SK-N-SH (cell line): ENCODE measurements at regions not wholly inside any gene's neighbourhood (a gene's known extent, or its start where the extent isn't known, plus 50 kb on each side); places are given as distances from the start of the nearest gene placed in this dataset.

Experiments
- EZH2phosphoT487 ChIP-seq: fragments of 200-600 bp; sonication (generic); IDR thresholded peaks from 2 replicates; pipeline ENCODE4 v1.6.1; 2017; ENCODE audit warnings: low read depth, mixed run types, mild to moderate bottlenecking, antibody characterized with exemption, moderate library complexity, borderline replicate concordance
- GABPA ChIP-seq: IDR thresholded peaks from 2 replicates; pipeline ENCODE4 v1.4.0; 2012; ENCODE audit warnings: low read depth, mild to moderate bottlenecking
- POLR2AphosphoS5 ChIP-seq: IDR thresholded peaks from 2 replicates; pipeline ENCODE4 v1.6.1; 2012; ENCODE audit warnings: low read depth, low read length
- RCOR1 ChIP-seq: fragments of 150-350 bp; IDR thresholded peaks from 2 replicates; pipeline ENCODE4 v1.6.1; 2017; ENCODE audit warnings: antibody characterized with exemption, low read length
- SMC3 ChIP-seq: IDR thresholded peaks from 2 replicates; pipeline ENCODE4 v1.6.1; 2012; ENCODE audit warnings: low read depth, low read length, improper control_type of control experiment
- TAF1 ChIP-seq: IDR thresholded peaks from 2 replicates; pipeline ENCODE4 v1.6.1; 2012; ENCODE audit warnings: low read depth, mild to moderate bottlenecking, low read length, moderate library complexity, borderline replicate concordance
- TEAD4 ChIP-seq: IDR thresholded peaks from 2 replicates; pipeline ENCODE4 v1.4.0; 2012; ENCODE audit warnings: mild to moderate bottlenecking, borderline replicate concordance; ENCODE audit not compliant: insufficient read depth
- YY1 ChIP-seq: IDR thresholded peaks from 2 replicates; pipeline ENCODE4 v1.4.0; 2012; ENCODE audit warnings: low read depth, mild to moderate bottlenecking
- TF ChIP-seq, protein P1 (sequence below): fragments of 200-600 bp; sonication (generic); IDR thresholded peaks from 2 replicates; pipeline ENCODE4 v1.6.1; 2017; ENCODE audit warnings: antibody characterized with exemption, mild to moderate bottlenecking, moderate library complexity
- TF ChIP-seq, protein P2 (sequence below): IDR thresholded peaks from 2 replicates; pipeline ENCODE4; 2012
- TF ChIP-seq, protein P3 (sequence below): IDR thresholded peaks from 2 replicates; pipeline ENCODE4 v1.6.1; 2012; ENCODE audit warnings: mild to moderate bottlenecking, low read depth, low read length, moderate library complexity

DNA sequence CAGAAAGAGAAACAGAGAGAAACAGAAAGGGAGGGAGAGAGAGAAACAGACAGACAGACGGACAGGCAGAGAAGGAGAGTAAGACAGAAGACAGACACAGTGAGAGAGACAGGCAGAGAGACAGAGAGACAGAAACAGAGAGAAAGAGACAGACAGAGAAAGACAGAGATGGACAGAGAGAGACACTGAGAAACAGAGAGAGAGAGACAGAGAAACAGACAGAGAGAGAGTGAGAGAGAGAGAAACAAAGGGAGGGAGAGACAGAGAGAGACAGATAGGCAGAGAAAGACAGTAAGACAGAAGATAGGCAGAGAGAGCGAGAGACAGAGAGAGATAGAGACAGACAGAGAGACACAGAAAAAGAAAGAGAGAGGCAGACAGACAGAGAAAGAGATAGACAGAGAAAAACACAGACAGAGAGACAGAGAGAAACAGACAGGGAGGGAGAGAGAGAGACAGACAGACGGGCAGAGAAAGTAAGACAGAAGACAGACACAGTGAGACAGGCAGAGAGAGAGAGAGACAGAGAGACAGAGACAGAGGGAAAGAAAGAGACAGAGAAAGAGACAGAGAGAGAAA, 753.4 kb upstream of the DEFB115 start:
- TF ChIP-seq, protein P1, sequence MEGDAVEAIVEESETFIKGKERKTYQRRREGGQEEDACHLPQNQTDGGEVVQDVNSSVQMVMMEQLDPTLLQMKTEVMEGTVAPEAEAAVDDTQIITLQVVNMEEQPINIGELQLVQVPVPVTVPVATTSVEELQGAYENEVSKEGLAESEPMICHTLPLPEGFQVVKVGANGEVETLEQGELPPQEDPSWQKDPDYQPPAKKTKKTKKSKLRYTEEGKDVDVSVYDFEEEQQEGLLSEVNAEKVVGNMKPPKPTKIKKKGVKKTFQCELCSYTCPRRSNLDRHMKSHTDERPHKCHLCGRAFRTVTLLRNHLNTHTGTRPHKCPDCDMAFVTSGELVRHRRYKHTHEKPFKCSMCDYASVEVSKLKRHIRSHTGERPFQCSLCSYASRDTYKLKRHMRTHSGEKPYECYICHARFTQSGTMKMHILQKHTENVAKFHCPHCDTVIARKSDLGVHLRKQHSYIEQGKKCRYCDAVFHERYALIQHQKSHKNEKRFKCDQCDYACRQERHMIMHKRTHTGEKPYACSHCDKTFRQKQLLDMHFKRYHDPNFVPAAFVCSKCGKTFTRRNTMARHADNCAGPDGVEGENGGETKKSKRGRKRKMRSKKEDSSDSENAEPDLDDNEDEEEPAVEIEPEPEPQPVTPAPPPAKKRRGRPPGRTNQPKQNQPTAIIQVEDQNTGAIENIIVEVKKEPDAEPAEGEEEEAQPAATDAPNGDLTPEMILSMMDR: no peak
- no peak for TF ChIP-seq TEAD4
- TF ChIP-seq, protein P2, sequence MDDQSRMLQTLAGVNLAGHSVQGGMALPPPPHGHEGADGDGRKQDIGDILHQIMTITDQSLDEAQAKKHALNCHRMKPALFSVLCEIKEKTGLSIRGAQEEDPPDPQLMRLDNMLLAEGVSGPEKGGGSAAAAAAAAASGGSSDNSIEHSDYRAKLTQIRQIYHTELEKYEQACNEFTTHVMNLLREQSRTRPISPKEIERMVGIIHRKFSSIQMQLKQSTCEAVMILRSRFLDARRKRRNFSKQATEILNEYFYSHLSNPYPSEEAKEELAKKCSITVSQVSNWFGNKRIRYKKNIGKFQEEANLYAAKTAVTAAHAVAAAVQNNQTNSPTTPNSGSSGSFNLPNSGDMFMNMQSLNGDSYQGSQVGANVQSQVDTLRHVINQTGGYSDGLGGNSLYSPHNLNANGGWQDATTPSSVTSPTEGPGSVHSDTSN: no peak
- TF ChIP-seq EZH2phosphoT487: no peak
- TF ChIP-seq POLR2AphosphoS5: no peak
- TF ChIP-seq, protein P3, sequence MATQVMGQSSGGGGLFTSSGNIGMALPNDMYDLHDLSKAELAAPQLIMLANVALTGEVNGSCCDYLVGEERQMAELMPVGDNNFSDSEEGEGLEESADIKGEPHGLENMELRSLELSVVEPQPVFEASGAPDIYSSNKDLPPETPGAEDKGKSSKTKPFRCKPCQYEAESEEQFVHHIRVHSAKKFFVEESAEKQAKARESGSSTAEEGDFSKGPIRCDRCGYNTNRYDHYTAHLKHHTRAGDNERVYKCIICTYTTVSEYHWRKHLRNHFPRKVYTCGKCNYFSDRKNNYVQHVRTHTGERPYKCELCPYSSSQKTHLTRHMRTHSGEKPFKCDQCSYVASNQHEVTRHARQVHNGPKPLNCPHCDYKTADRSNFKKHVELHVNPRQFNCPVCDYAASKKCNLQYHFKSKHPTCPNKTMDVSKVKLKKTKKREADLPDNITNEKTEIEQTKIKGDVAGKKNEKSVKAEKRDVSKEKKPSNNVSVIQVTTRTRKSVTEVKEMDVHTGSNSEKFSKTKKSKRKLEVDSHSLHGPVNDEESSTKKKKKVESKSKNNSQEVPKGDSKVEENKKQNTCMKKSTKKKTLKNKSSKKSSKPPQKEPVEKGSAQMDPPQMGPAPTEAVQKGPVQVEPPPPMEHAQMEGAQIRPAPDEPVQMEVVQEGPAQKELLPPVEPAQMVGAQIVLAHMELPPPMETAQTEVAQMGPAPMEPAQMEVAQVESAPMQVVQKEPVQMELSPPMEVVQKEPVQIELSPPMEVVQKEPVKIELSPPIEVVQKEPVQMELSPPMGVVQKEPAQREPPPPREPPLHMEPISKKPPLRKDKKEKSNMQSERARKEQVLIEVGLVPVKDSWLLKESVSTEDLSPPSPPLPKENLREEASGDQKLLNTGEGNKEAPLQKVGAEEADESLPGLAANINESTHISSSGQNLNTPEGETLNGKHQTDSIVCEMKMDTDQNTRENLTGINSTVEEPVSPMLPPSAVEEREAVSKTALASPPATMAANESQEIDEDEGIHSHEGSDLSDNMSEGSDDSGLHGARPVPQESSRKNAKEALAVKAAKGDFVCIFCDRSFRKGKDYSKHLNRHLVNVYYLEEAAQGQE: no peak
- no peak for TF ChIP-seq GABPA
- no peak for TF ChIP-seq YY1
- no peak for TF ChIP-seq SMC3
- no peak for TF ChIP-seq RCOR1
- no peak for TF ChIP-seq TAF1
